K562 (cell line): ENCODE measurements at regions not wholly inside any gene's neighbourhood (a gene's known extent, or its start where the extent isn't known, plus 50 kb on each side); places are given as distances from the start of the nearest gene placed in this dataset.

ENCODE experiments used
- CHD4 ChIP-seq: fragments of 200-600 bp; sonication (generic); IDR thresholded peaks from 3 replicates; pipeline ENCODE4 v1.6.1; 2012; ENCODE audit warnings: low read depth, mild to moderate bottlenecking, mixed read lengths, low read length, inconsistent platforms; ENCODE audit not compliant: insufficient read depth, insufficient replicate concordance, poor library complexity, severe bottlenecking
- NRF1 ChIP-seq, 2 experiments: fragments of 450-650 bp; IDR thresholded peaks in 1 of 2; conservative IDR thresholded peaks in 1 of 2; 2 replicates each; pipeline ENCODE4 v1.6.1; 2014; ENCODE audit warnings: mild to moderate bottlenecking in 2 of 2
- ZNF263 ChIP-seq: sonication (generic); formaldehyde crosslinking; IDR thresholded peaks from 2 replicates; pipeline ENCODE4 v1.8.0; 2022; ENCODE audit warnings: mild to moderate bottlenecking, missing genetic modification reagents, borderline replicate concordance
- ZNF586 ChIP-seq: fragments of 450-650 bp; formaldehyde crosslinking; conservative IDR thresholded peaks from 2 replicates; pipeline ENCODE4 v1.4.0; 2020; ENCODE audit warnings: mild to moderate bottlenecking, moderate library complexity
- ZNF785 ChIP-seq: fragments of 250-450 bp; sonication (Bioruptor Pico); IDR thresholded peaks from 2 replicates; pipeline ENCODE4 v1.4.0; 2020; ENCODE audit warnings: mild to moderate bottlenecking
- TF ChIP-seq, protein P1 (sequence below), 2 experiments: fragments of 150-350 bp in 1 of 2; IDR thresholded peaks; 2 replicates each; pipeline ENCODE4 v1.6.1; 2012 to 2016; ENCODE audit warnings: low read depth in 2 of 2, low read length in 2 of 2, mild to moderate bottlenecking in 1 of 2, moderate library complexity in 1 of 2
- TF ChIP-seq, protein P2 (sequence below): fragments of 150-350 bp; conservative IDR thresholded peaks from 2 replicates; pipeline ENCODE4 v1.6.1; 2014; ENCODE audit warnings: low read length

DNA sequence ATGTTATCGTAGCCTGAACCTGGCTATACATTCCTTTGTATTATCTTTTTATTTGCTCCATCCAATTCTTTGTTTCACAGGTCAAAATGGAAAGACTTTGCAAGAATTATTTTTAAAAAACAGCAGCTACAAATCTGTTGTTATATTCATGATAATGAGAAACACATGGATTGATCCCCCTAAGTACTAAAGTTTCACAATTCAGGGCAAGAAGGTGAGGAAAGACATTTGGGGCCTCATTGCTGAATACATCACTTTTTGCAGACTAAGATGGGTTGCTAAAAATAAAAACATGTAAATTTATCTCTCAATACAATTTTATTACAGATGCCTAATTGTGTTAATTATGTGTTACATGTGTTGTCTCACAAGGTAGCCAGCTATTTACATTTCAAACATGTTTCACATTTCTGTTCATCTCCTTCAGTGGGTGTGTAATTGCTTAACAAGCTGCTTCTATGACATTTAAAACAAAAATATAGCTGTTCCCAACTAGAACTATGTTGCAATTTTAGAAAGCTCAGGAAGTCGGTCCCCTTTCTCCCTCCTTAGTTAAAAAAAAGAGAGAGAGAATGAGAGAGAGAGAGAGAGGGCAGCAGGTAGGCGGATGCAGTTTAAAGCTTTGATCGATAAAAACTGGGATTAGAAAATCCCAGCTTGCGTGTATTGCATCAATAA is 606.3 kb upstream of the FZD8 start (continued):
- TF ChIP-seq, protein P1, sequence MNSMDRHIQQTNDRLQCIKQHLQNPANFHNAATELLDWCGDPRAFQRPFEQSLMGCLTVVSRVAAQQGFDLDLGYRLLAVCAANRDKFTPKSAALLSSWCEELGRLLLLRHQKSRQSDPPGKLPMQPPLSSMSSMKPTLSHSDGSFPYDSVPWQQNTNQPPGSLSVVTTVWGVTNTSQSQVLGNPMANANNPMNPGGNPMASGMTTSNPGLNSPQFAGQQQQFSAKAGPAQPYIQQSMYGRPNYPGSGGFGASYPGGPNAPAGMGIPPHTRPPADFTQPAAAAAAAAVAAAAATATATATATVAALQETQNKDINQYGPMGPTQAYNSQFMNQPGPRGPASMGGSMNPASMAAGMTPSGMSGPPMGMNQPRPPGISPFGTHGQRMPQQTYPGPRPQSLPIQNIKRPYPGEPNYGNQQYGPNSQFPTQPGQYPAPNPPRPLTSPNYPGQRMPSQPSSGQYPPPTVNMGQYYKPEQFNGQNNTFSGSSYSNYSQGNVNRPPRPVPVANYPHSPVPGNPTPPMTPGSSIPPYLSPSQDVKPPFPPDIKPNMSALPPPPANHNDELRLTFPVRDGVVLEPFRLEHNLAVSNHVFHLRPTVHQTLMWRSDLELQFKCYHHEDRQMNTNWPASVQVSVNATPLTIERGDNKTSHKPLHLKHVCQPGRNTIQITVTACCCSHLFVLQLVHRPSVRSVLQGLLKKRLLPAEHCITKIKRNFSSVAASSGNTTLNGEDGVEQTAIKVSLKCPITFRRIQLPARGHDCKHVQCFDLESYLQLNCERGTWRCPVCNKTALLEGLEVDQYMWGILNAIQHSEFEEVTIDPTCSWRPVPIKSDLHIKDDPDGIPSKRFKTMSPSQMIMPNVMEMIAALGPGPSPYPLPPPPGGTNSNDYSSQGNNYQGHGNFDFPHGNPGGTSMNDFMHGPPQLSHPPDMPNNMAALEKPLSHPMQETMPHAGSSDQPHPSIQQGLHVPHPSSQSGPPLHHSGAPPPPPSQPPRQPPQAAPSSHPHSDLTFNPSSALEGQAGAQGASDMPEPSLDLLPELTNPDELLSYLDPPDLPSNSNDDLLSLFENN (IDR thresholded peaks at IDR 0.05; ENCODE audit: low read depth in 2 of 2, low read length in 2 of 2): no peak
- TF ChIP-seq NRF1 (conservative IDR thresholded peaks at IDR 0.05 in 1 of 2, IDR thresholded peaks at IDR 0.05 in 1 of 2) (no peak), ZNF263 (CRISPR knock-in tag) (no peak), CHD4 (no peak), ZNF586 (CRISPR knock-in tag) (no peak), ZNF785 (CRISPR knock-in tag) (no peak)
- TF ChIP-seq, protein P2, sequence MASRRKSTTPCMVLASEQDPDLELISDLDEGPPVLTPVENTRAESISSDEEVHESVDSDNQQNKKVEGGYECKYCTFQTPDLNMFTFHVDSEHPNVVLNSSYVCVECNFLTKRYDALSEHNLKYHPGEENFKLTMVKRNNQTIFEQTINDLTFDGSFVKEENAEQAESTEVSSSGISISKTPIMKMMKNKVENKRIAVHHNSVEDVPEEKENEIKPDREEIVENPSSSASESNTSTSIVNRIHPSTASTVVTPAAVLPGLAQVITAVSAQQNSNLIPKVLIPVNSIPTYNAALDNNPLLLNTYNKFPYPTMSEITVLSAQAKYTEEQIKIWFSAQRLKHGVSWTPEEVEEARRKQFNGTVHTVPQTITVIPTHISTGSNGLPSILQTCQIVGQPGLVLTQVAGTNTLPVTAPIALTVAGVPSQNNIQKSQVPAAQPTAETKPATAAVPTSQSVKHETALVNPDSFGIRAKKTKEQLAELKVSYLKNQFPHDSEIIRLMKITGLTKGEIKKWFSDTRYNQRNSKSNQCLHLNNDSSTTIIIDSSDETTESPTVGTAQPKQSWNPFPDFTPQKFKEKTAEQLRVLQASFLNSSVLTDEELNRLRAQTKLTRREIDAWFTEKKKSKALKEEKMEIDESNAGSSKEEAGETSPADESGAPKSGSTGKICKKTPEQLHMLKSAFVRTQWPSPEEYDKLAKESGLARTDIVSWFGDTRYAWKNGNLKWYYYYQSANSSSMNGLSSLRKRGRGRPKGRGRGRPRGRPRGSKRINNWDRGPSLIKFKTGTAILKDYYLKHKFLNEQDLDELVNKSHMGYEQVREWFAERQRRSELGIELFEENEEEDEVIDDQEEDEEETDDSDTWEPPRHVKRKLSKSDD: no peak
